GM12865 (cell line): ENCODE measurements at regions not wholly inside any gene's neighbourhood (a gene's known extent, or its start where the extent isn't known, plus 50 kb on each side); places are given as distances from the start of the nearest gene placed in this dataset.

Experiments used
- DNase-seq: peaks from one replicate; pipeline ENCODE4 v3.0.0; 2010; ENCODE audit warnings: low read depth
- H3K4me3 ChIP-seq: 2 replicates; pipeline ENCODE4 v1.5.1; 2011; ENCODE audit warnings: mild to moderate bottlenecking, low read depth, low read length, control low read depth
- TF ChIP-seq, protein P1 (sequence below): IDR thresholded peaks from 2 replicates; pipeline ENCODE4 v1.5.1; 2011; ENCODE audit warnings: low read length, control low read depth, low read depth, inconsistent platforms; ENCODE audit not compliant: insufficient read depth; ENCODE audit errors: missing control alignments

DNA sequence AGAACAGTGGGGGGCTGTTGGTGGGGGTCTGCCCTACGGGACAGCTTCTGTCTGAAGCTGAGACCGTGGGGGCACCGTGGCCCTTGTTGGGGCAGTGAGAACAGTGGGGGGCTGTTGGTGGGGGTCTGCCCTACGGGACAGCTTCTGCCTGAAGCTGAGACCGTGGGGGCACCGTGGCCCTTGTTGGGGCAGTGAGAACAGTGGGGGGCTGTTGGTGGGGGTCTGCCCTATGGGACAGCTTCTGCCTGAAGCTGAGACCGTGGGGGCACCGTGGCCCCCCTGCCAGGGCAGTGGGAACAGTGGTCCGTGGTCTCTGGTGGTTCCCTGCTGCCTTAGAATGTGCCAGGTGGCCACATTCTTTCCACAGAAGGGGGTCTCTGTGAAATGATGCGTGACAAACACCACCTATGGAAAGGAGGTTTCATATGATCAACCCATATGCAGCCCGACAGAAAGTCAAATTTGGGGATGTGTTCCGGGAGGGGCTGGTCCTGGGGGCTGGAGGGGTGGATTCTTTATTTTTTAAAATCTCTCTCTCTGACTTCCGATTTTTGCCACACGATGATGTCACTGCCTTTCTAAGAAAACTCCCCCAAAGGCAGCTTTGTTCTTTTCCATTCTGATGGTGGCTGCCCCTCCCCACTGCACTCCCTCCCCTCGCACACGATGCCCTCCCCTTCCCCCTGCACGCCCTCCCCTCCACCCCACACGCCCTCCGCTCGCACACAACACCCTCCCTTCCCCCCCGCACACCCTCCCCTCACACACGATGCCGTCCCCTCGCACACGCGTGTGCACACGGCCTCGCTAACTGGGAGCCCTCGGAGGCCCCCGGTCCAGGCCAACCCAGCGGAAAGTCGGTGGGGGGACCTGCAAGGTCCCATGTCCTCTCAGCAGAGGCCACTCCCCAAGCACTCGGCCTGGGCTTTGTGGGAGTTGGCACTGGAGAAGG is 1186.5 kb downstream of the BRD1 start:
- DNase-seq, result no peak

DNA sequence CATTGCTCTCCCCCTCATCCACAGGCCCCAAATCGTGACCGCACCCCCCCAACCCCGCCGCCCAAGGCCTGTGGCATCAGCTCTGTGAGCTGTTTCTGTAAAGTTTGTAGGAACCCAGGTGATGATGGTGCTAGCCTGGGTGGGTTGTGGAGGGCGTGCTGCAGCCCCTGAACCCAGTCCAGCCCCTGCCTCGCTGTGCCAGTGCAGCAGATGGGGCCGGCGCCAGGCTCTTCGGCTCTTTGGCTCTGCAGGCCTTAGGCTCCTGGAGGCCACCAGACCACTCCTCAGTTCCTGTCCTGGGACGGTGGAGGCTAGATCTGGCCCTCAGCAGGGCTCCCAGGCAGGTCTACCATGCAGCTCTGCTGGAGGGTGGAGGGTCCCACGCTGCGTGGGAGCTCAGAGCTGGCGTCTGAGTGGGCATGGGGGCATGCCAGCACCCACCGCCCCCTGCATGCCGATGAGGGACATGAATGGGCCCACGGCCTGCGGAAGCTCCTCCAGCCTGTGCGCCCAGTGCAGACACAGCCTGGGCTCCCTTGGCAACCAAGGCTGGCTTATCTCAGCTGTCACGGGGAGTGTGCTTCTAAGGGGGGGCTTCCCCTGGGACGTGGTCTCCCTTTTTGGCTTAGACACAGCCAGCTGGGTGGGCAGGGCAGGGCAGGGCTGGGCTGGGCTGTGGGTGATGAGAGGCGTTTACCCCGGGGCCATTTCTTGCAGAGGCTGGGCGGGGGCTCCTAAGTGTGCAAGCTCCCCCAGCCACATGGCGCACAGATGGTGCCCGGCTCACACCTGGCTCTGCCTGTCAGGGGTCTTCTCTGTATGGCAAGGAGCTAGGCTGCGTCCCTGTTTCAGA is 1187.6 kb downstream of the BRD1 start:
- no peak overlapping the region for H3K4me3 ChIP-seq
- TF ChIP-seq, protein P1, sequence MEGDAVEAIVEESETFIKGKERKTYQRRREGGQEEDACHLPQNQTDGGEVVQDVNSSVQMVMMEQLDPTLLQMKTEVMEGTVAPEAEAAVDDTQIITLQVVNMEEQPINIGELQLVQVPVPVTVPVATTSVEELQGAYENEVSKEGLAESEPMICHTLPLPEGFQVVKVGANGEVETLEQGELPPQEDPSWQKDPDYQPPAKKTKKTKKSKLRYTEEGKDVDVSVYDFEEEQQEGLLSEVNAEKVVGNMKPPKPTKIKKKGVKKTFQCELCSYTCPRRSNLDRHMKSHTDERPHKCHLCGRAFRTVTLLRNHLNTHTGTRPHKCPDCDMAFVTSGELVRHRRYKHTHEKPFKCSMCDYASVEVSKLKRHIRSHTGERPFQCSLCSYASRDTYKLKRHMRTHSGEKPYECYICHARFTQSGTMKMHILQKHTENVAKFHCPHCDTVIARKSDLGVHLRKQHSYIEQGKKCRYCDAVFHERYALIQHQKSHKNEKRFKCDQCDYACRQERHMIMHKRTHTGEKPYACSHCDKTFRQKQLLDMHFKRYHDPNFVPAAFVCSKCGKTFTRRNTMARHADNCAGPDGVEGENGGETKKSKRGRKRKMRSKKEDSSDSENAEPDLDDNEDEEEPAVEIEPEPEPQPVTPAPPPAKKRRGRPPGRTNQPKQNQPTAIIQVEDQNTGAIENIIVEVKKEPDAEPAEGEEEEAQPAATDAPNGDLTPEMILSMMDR, result no peak
- DNase-seq, result no peak

More for the DNA sequence above, 1186.5 kb downstream of the BRD1 start:
- no peak overlapping the region for H3K4me3 ChIP-seq
- TF ChIP-seq, protein P1, result no peak

DNA sequence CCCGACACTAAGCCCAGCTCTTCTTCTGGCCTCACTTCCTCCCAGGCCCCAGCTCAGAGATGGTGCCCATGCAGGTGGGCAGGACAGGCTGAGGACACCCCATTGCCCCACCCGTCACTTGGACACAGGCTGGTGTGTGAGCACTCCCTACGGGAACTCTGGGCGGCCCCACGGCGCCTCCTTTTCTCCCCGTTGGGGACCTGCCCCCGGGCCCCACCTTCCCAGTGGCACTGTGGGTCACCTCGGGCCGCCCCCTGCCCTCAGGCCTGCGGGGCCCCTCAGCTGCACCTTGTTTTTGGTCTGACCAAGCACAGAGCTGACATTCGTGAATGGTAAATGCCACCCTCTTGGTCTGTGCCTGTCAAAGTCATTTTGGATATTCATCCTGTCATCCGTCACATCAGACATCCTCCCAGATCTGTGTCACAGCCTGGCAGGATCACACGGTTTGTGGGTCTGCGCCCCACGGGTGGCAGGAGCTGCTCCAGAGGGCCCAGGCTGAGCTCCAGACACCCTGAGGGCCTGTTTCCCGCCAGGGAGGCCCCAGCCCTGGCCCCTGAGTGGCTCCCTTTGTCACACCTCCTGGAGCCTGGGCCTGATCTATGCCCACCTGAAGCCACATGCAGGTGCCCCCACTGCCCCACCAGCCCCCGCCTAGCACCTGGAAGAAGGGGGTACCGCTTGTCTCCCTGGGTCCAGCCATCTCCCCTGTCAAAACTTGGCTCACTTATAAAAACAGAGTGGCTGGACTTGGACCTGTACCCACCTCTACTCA is 1188.5 kb downstream of the BRD1 start:
- no peak overlapping the region for H3K4me3 ChIP-seq
- no peak for DNase-seq
- TF ChIP-seq, protein P1, result no peak

DNA sequence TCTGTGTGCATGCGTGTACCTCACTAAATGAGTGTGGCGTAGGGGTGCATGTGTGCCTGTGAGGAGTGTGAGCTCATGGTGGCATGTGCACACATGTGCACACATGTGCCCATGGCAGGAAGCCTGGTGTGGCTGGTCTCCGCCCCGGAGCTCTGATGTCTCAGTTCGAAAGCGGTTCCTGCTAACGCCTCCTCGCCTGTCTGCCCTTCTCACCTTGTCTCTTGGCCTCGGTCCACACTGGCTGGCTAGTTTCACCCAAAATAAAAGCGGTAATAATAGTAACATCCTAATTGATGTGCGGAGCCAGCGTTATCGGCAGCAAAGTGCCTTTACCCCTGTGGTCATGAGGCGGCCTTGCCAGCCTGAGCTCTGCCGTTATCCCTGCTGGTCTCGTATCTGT is 1190.4 kb downstream of the BRD1 start:
- no peak overlapping the region for H3K4me3 ChIP-seq
- no peak for DNase-seq
- TF ChIP-seq, protein P1, result no peak

DNA sequence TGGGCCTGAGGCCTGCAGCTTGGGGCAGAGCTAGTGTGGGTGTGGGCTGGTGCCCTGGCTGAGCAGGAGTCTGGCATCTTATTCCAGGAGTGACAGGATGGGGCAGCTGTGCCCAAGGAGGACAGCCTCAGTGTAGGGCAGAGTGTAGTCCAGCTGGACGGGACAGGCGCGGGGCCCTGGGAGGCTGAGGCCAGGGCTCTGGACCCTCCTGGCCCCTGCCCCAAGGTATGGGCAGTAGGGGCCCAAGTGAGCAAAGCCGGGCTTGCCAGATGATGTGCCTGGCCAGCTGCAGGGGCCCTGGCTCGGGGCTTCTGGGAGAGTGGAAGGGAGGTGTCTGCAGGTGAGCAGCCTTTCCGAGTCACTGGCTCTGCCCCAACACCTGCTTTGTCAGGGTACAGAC is 1190.9 kb downstream of the BRD1 start:
- H3K4me3 ChIP-seq, result no peak overlapping the region
- DNase-seq, result no peak
- TF ChIP-seq, protein P1, result no peak

DNA sequence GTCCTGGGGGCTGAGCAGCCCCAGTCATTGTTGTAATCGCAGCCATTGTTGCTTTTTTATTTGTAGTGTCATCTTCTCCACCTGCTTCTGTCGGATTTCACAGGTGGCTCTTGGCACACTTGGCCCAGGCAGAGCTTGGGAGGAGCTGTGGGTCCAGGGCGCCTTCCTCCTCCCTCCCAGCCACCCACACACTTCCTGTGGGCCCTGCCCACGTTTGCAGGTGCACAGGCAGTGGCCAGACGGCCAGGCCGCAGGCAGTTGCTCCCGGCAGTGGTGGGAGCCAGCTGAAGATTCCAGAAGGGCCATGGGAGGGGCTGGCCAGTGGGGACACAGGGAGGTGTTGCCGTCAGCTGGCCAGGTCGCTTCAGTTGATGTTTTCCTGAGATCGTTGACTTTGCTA is 1191.9 kb downstream of the BRD1 start:
- no peak overlapping the region for H3K4me3 ChIP-seq
- TF ChIP-seq, protein P1, result no peak
- no peak for DNase-seq
